HG02938 (cell line): ENCODE measurements at regions not wholly inside any gene's neighbourhood (a gene's known extent, or its start where the extent isn't known, plus 50 kb on each side); places are given as distances from the start of the nearest gene placed in this dataset.
A peak's percentile ranks its signal among the peaks of the same experiment; 100 is the strongest.
"Not testable (repeated sequence)": the region's sequence is repeated elsewhere in the genome, so short reads cannot be mapped to it uniquely, and the experiment has no call there.

Source experiments
- ATAC-seq: cut with Tn5 transposase; IDR thresholded peaks from one replicate; pipeline ENCODE4 v1.9.1; 2021; ENCODE audit warnings: mild to moderate bottlenecking, moderate library complexity; ENCODE audit not compliant: unreplicated experiment

DNA sequence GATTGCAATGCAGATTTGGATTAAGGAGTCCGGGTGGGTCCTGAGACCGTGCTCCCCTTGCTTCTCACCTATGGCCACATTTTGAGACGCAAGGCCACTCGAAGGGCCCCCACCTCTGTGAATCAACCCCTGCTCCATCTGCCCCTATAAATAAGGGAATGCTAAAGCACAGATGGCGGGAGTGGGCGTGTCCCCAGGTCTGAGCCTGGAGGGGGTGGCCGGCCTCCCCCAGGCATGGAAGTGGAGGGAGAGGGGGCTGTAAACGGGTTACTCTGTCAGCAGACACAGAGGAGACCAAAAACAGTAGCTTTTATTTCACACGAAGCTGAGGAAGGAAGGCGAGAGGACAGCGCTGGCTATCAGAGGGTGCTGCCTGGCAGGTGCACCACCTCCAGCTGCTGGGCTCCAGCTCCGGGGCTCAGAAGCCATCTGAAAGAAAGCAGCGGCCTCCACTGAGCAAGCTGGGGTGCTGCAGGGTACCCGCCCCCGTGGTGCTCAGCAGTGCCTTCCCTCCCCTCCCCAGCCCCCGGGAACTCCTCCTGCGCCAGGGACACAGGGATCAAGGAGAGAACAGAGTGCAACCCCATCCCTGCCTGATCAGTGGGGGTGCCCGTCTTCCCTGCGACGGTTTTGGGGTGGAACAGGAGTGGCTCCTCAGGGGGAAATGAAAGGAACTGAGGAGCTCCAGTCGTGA, 56.7 kb upstream of the RAB6C start:
- no peak for ATAC-seq

DNA sequence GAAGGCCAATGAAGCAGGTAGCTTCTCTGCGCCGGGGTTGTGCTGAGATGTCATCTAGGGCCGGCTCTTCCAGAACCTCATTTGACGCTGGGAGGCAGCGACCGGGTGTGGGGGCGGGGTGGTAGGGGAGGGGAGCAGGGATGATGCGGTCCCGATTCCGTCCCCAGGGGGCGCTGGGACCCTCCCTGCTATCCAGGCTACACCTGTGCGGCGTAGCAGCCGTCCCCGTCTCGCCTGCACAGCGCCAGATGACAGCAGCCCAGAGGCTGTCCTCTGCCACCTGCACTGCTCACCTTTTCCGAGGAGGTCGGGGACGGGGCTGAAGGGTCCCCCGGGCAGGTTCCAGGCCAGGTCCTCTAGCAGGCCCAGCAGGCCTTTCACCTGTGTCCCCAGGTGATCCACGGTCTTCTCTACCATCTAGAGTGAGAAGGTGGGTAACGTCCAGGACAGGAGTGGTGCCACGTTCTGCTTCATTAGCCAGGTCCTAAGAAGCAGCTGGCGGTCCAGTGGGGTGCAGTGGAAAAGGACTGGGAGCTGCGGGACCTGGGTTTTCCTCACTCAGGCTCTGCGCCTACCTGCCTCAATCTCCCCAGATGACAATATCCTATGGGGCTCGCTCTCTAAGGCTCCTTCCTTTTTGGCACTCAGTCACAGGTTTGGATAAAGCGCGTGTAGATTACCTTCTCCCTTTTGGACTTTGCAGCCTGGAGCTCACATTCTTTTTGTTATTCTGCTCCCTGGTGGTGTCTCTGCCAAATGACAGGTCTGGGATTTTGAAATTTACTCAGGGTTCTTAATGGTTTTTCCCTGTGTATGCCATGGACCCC, 56.0 kb upstream of the RAB6C start:
- peak; percentile 54 for ATAC-seq

DNA sequence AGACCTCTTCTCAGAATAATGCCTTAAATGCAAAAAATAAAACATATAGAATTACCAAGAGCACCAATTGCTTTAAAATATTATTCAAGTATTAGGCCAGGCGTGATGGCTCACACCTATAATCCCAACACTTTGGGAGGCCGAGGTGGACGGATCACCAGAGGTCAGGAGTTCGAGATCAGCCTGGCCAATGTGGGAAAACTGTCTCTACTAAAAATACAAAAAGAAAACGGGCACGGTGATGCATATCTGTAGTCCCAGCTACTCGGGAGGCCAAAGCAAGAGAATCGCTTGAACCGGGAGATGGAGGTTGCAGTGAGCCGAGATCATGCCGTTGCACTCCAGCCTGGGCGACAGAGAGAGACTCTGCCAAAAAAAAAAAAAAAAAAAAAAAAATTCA, 55.4 kb upstream of the RAB6C start:
- not testable (repeated sequence) for ATAC-seq

DNA sequence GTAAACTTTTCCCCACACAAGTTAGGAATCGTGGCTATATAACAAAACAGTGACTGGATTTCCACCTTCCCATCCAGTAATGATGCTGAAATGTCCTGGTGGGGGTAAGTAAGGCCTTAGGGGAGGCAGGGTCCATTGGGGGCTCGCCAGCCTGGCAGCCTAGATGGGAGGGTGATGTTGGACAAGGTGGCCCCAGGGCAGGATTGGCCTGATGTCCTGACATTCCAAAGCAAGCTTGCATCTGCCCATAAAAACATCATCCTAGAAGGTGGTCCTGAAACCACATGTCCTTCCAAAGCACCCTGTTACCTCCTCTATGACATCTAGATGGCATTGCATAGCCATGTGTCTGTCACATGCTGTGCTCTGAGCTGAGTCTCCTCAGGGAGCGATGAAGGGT, 54.1 kb upstream of the RAB6C start:
- no peak for ATAC-seq

DNA sequence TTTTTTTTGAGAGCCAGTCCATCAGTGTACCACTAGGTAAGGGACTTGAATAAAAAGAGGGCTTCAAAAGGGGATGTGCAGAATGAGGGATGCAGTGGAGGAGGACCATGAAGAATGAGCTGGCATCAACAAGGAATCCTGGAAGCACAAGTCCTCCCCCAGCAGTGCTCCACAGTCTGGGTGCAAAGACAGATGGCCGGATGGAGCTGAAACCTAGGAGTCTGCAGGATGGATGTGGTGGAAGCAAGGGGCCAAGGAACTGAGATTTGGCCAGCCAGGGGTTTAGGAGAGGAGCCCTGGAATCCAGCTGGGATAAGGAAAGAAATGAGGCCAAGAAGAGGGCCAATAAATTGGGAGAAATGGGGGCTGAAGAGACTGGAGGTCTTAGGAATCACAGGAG, 51.8 kb upstream of the RAB6C start:
- no peak for ATAC-seq

DNA sequence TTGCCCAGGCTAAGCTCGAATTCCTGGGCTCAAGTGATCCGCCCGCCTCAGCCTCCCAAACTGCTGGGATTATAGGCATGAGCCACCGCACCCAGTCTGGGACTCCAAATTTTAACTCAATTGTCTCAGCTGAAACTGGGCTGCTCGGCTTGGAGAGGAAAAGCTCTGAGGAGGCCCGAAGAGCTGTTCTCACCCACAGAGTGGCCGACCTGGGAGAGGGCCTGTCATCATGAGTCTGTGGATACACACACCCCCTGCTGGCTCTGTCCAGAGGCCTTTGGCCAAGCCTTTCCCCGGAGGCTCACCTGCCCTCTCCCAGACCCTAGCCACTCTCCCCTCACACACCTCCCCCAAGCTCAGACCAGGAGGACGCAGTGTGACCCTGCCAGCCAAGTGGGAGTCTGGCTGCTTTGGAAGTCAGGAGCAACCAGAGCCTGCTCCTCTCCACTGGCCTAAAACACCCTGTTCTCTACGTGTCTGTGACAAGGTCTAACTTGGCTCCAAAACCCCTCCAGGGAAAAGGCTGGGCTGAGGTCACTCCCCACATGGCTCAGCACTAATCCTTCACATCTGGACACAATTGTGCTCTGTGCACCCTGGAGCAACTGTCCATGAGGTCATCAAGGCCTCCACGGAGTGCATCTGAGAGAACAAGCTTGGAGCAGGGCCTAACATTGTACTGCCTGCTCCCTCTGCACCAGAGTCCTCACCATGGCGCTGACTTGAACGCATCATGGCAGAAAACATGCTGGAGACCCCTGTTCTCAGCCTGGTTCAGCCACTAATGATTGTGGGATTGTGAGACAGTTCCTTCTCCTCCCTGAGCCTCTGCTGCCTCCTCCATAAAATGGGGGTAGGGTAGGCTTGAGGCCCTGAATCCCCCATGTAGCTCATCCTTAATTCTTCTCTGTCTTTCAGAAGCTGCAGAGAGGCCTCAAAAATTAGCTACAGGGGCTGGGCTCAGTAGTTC, 49.9 kb upstream of the RAB6C start:
- ATAC-seq: no peak
